SH-SY5Y (cell line): ENCODE measurements at regions not wholly inside any gene's neighbourhood (a gene's known extent, or its start where the extent isn't known, plus 50 kb on each side); places are given as distances from the start of the nearest gene placed in this dataset.

Experiments used
- GATA2 ChIP-seq: IDR thresholded peaks from 2 replicates; pipeline ENCODE4 v1.6.1; 2011; ENCODE audit warnings: mild to moderate bottlenecking, low read depth, low read length
- GATA3 ChIP-seq: IDR thresholded peaks from 2 replicates; pipeline ENCODE4 v1.6.1; 2011; ENCODE audit warnings: low read depth, mild to moderate bottlenecking, low read length, moderate library complexity

DNA sequence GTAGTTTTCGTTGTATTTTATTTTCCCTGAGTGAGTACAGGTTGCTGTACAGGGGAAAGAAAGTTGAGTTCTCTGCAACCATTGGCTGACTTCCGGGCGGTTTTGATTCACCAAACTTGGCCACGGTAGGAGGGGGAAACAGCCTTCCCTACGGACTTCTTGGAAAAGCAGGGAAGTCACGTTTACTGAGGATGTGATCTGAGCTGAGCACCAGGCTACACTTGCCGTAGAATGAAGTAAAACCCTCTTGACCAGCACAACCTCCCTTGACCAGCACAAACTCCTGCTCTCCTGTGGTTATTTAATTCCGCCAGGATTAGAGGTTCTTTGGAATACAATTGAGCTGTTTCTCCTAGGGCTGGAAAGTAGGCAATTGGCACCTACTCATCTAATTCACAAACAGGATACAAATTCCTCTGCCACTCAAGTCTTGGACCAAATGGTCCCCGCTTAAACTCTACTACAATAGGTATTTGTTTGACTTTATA lies 242.0 kb upstream of the RBFOX1 start:
- no peak for TF ChIP-seq GATA3
- TF ChIP-seq GATA2 = no peak
